Left hindlimb (tissue), 1 donor: ENCODE measurements at regions not wholly inside any gene's neighbourhood (a gene's known extent, or its start where the extent isn't known, plus 50 kb on each side); places are given as distances from the start of the nearest gene placed in this dataset.
"Not testable (repeated sequence)": the region's sequence is repeated elsewhere in the genome, so short reads cannot be mapped to it uniquely, and the experiment has no call there.

Source experiments
- DNase-seq: peaks from one replicate; pipeline ENCODE4 v3.0.0-alpha.2; 2018

GRCh38 chr4:118504927-118505326 is 152.1 kb upstream of the PRSS12 start:
- not testable (repeated sequence) for DNase-seq

DNA sequence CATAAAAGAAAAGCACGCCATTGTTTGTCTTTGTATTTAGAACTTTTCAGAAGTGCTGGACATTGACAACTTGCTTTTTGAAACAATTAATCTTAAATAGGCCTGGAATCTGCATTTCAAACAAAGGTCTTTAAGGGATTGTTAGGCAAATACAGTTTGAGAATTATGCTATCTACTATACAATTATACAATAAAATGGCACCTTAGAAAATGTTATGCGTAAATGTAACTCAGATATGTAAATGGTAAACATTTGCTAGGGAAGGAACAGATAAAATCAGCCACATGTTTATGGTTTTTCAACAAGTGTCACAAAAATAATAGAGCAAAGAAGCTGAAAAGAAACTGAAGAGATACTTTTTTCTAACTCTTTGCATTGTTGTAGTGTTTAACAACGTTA is 152.7 kb upstream of the PRSS12 start:
- not testable (repeated sequence) for DNase-seq

GRCh38 chr4:118512870-118513269 is 160.1 kb upstream of the PRSS12 start:
- DNase-seq = not testable (repeated sequence)

- DNase-seq = not testable (repeated sequence)
Measured at GRCh38 chr4:118514332-118514731, 161.5 kb upstream of the PRSS12 start.

DNA sequence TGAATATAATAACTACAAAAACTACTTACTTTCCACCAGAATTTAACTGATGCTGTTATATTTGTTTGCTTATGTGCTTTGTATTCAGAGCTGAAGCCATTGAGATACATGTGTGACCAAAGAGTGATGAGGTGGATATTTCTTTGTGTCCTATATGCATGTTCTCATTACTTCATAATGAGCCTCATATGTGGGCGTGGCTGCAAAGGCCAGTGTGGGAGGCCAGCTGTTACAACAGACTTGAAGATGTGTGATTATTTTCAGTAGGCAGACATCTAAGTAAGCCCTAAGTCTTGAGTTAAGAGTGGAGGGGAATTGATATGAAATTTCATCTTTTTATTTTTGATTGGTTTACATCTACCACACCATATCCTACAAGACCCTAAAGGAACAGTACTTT is 163.3 kb upstream of the PRSS12 start:
- not testable (repeated sequence) for DNase-seq

DNA sequence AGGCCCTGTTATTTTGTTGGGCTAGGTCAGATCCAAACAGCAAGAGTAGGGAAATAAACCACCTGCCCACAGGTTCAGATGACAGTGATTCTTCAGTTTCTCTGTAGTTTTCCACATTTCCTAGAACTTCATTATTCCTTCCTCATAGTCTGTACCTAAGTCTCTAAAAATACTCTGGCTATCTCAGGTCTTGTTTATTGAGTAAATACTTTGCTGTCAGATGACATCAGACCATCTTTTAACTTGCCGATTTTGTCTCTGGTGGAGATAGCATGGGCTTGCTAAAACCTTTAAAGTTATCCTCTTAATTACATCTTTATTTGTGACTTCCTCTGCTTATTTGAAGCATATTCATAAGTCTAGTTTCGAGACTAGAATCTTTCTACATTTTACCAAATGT is 155.1 kb upstream of the METTL14 start:
- not testable (repeated sequence) for DNase-seq

DNA sequence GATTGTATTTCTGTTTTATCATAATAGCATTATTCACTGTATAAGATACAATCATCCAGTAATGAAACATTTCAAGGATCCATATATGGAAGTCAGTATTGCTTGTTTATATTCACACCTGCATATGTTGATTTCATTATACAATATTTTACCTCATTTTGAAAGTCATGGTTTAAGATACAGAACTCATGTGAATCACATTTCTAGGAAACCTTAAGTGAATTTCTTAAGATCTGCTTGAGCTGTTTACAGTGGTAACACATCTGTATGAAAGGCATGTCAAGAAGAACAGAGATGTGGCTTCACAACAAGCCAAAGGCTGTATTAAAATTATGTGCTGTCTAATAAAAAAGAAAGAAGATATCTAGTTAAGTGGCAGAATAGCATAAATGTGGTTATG is 153.2 kb upstream of the METTL14 start:
- DNase-seq = not testable (repeated sequence)

- DNase-seq = not testable (repeated sequence)
Measured at GRCh38 chr4:118535788-118536187, 149.4 kb upstream of the METTL14 start.

GRCh38 chr4:118539412-118540077 is 145.6 kb upstream of the METTL14 start:
- DNase-seq = not testable (repeated sequence)

GRCh38 chr4:118556576-118556975 is 128.6 kb upstream of the METTL14 start:
- DNase-seq = not testable (repeated sequence)

DNA sequence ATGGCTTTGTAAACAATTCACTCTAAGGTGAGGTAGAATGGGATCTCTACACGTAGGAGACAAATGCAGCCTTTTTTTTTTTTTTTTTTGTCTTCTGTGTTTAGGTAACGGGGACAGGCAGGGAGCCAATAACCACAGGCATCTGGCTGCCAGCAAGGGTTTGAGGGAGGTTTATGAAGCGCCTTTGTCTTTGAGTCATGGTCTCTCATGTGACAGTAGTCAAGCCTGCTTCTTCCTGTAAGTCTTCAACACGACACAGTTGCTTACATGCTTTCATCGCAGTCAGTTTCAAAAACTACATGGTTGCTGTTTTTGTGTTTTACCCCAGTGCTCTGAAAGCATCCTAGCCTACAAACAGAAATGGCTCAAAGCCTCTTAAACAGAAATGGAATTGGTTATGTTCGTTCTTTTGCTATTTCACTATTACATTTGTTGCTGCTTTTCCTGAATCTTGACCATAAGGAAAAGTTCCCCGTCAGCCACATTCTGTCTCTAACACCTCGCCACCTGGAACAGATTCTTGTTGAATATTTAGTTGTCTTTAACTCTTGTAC is 127.8 kb upstream of the METTL14 start:
- DNase-seq = no peak

- DNase-seq = not testable (repeated sequence)
Measured at GRCh38 chr4:118558188-118558587, 127.0 kb upstream of the METTL14 start.

DNA sequence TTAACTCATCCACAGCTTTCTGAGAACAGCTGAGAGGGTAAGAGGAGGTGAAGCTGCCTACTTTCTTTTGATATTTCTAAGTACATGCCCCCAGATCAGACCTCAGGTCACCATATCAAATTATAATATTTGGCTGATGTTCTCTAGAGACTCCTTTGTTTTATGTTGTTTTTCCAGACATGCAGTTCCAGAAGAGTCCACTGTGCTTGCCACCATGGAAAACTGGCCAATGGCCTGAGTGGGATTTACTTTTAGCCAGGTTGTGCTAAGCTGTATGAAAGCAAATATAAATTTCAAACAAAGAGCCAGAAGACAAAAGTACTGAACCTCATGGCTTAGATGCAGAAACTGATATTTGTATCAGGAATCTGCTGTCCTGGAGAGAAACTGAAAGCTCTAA is 123.6 kb upstream of the METTL14 start:
- DNase-seq = not testable (repeated sequence)

- DNase-seq = not testable (repeated sequence)
Measured at GRCh38 chr4:118566003-118566513, 119.1 kb upstream of the METTL14 start.

DNA sequence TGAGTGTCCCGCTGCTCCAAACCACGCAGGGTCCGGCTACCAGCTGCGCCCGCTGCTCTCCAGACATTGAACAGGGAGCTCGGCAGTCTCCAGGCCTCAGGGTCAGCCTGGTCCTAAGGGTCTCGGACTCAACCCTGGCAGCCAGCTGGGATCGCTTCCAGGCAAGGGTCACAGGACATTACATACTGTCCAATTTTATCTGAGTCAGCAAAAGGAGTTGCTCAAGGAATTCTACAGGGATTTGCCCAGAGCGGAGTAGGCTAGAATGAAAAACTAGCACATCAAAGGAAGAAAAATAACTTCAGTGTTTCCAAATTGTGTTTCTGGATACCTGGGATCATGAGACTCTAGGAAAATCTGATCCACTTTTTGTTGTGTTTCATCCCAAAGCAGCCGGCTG is 112.2 kb upstream of the METTL14 start:
- not testable (repeated sequence) for DNase-seq

DNA sequence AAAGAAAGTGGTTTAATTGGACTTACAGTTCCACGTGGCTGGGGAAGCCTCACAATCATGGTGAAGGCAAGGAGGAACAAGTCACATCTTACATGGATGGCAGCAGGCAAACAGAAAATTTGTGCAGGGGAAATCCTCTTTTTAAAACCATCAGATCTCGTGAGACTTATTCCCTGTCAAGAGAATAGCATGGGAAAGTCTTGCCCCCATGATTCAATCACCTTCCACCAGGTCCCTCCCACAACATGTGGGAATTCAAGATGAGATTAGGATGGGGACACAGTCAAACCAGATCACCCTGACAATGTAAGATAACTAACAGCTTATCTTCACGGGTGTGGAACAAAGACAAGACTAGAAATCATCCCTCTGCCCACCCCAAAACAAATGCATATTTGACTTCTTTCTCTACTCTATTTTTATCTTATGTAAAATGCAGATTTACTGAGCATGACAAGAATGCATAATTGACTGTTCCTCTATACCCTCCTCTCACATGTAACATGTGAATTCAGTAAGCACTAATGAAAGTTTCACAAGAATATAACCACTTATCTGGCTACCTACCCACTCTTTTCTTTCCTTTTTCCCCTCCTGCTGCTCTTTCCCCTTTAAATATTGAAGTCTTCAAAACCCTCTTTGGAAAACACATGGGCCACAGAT is 110.8 kb upstream of the METTL14 start:
- not testable (repeated sequence) for DNase-seq

GRCh38 chr4:118575057-118575456 is 110.1 kb upstream of the METTL14 start:
- not testable (repeated sequence) for DNase-seq

GRCh38 chr4:118575726-118576125 is 109.5 kb upstream of the METTL14 start:
- DNase-seq = not testable (repeated sequence)

DNA sequence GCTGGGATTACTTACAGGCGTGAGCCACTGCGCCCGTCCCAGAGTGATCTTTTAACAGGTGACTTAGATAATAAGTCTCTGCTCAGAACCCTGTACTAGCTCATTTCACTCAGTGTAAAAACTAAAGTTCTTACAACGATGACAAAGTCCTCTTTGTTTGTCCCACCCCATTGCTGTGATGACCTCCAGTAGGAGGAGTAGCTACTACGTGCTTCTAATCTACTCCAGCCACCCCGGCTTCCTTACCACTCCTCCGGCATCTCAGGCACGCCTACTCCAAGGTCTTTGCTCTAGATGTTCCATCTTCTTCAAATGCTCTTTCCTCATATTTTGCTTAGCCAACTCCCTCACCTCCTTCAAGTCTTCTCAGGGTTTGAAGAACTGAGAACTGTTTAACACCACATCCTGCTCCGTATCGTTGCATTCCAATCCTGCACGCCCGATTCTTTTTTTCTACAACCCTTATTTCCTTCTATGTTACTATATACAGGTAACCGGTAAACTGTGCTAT is 108.4 kb upstream of the METTL14 start:
- DNase-seq = not testable (repeated sequence)

GRCh38 chr4:118585015-118585414 is 100.2 kb upstream of the METTL14 start:
- no peak for DNase-seq

DNA sequence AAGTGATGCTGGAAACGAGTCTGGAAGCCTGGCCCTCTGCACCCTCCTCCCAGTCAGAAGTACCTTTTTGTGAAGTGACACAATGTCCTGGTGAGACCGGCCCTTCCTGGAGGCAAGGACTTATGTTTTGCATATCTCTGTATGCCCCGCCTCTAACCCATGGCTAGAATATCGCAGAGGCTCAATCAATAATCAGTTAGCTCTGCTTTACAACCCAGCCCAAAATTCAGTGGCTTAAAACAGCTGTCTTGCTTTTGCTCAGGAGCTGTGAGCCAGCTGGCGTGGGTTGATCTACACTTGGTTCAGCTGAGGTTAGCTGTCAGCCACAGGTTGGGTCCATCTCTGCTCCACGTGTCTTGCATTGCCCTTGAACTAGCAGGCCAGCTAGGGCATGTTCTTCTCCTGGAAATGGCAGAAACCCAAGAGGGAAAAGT is 98.8 kb upstream of the METTL14 start:
- no peak for DNase-seq

- no peak for DNase-seq
Measured at GRCh38 chr4:118587116-118587831, 97.9 kb upstream of the METTL14 start.

DNA sequence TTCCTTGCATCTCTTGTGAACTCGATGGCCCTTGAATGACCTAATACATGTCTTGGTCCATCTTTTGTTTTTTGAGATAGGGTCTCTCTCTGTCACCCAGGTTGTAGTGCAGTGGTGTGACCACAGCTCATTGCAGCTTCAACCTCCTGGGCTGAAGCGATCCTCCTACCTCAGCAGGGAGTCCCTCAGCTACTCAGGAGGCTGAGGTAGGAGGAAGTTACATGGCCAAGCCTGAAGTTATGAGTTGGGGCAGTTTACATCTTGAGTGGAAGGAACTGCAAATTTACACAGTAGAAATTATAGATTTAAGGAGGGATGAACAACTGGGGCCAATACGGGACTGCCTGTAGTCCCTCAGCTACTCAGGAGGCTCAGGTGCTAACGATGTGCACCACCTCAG is 97.2 kb upstream of the METTL14 start:
- DNase-seq = no peak
